ENCODE measurements at regions not wholly inside any gene's neighbourhood (a gene's known extent, or its start where the extent isn't known, plus 50 kb on each side); places are given as distances from the start of the nearest gene placed in this dataset.

GRCh38 chr3:75260-75659 lies 121.3 kb upstream of the CHL1 start:
- in situ Hi-C loops (cut with MboI; ENCODE audit: low sequenced_read_pairs in 4 of 4): no loop called here
- ATAC-seq: peak in 1 of 2 donors; percentile 62
- Histone ChIP-seq H3K4me3 (no peak overlapping the region), H3K36me3 (no peaks in the 10 kb centered on the region), H3K4me1 (peaks cover 0 to 12% of the 10 kb centered on the region in 2 donors), H3K27ac (peak overlapping the region in 2 of 4 donors; percentile 6 to 56), H3K27me3 (no peaks in the 10 kb centered on the region), H3K9me3 (no peaks in the 10 kb centered on the region)
- DNase-seq: no peak
- no peak for TF ChIP-seq CTCF (IDR thresholded peaks at IDR 0.05 in 4 of 5, conservative IDR thresholded peaks at IDR 0.05 in 1 of 5)
- TF ChIP-seq POLR2A (IDR thresholded peaks at IDR 0.05): no peak
- intact Hi-C loops (cut with DNase I; ENCODE audit: low total_unique reads): no loop called here

- intact Hi-C loops (cut with DNase I; ENCODE audit: low total_unique reads) (no loop called here), in situ Hi-C loops (cut with MboI; ENCODE audit: low sequenced_read_pairs in 4 of 4) (no loop called here)
- Histone ChIP-seq H3K9me3 (no peaks in the 10 kb centered on the region), H3K27ac (no peak overlapping the region), H3K4me1 (peaks cover 0 to 1% of the 10 kb centered on the region in 2 donors), H3K4me3 (no peak overlapping the region), H3K36me3 (no peaks in the 10 kb centered on the region), H3K27me3 (no peaks in the 10 kb centered on the region)
- no peak for TF ChIP-seq CTCF (IDR thresholded peaks at IDR 0.05 in 4 of 5, conservative IDR thresholded peaks at IDR 0.05 in 1 of 5)
- TF ChIP-seq POLR2A (IDR thresholded peaks at IDR 0.05): no peak
- no peak for ATAC-seq
- no peak for DNase-seq
These were observed 117.0 kb upstream of the CHL1 start for GRCh38 chr3:79542-79941.

- Histone ChIP-seq H3K4me1 (no peaks in the 10 kb centered on the region), H3K27me3 (no peaks in the 10 kb centered on the region), H3K27ac (no peak overlapping the region), H3K9me3 (no peaks in the 10 kb centered on the region), H3K4me3 (no peak overlapping the region), H3K36me3 (no peaks in the 10 kb centered on the region)
- TF ChIP-seq CTCF (IDR thresholded peaks at IDR 0.05 in 4 of 5, conservative IDR thresholded peaks at IDR 0.05 in 1 of 5) (no peak), POLR2A (IDR thresholded peaks at IDR 0.05) (no peak)
- in situ Hi-C loops (cut with MboI; ENCODE audit: low sequenced_read_pairs in 4 of 4): no loop called here
- ATAC-seq (no peak), DNase-seq (no peak)
- intact Hi-C loops (cut with DNase I; ENCODE audit: low total_unique reads): no loop called here
These were observed 114.1 kb upstream of the CHL1 start for GRCh38 chr3:82508-82907.

GRCh38 chr3:83096-83495 lies 113.5 kb upstream of the CHL1 start:
- H3K4me3 ChIP-seq: no peak overlapping the region
- H3K9me3 ChIP-seq: no peaks in the 10 kb centered on the region
- no peak for DNase-seq
- H3K36me3 ChIP-seq: no peaks in the 10 kb centered on the region
- no peak for TF ChIP-seq CTCF (IDR thresholded peaks at IDR 0.05 in 4 of 5, conservative IDR thresholded peaks at IDR 0.05 in 1 of 5)
- no peak for TF ChIP-seq POLR2A (IDR thresholded peaks at IDR 0.05)
- no peaks in the 10 kb centered on the region for H3K27me3 ChIP-seq
- in situ Hi-C loops (cut with MboI; ENCODE audit: low sequenced_read_pairs in 4 of 4) (no loop called here), intact Hi-C loops (cut with DNase I; ENCODE audit: low total_unique reads) (no loop called here)
- no peak overlapping the region for H3K27ac ChIP-seq
- no peaks in the 10 kb centered on the region for H3K4me1 ChIP-seq
- no peak for ATAC-seq

GRCh38 chr3:85180-85579 lies 111.4 kb upstream of the CHL1 start:
- H3K27ac ChIP-seq: no peak overlapping the region
- in situ Hi-C loops (cut with MboI; ENCODE audit: low sequenced_read_pairs in 4 of 4): no loop called here
- DNase-seq: no peak
- H3K4me1 ChIP-seq: no peaks in the 10 kb centered on the region
- H3K4me3 ChIP-seq: no peak overlapping the region
- ATAC-seq: no peak
- H3K9me3 ChIP-seq: no peaks in the 10 kb centered on the region
- H3K36me3 ChIP-seq: no peaks in the 10 kb centered on the region
- no peaks in the 10 kb centered on the region for H3K27me3 ChIP-seq
- TF ChIP-seq CTCF (IDR thresholded peaks at IDR 0.05 in 4 of 5, conservative IDR thresholded peaks at IDR 0.05 in 1 of 5): no peak
- intact Hi-C loops (cut with DNase I; ENCODE audit: low total_unique reads): no loop called here
